ENCODE measurements at regions not wholly inside any gene's neighbourhood (a gene's known extent, or its start where the extent isn't known, plus 50 kb on each side); places are given as distances from the start of the nearest gene placed in this dataset.

GRCh38 chr5:121386334-121386733, 465.3 kb upstream of the FTMT start (continued):
- TF ChIP-seq AEBP2 (tag by site-specific recombination; IDR thresholded peaks at IDR 0.05; ENCODE audit: borderline replicate concordance) (no peak), PRDM4 (tag by site-specific recombination; IDR thresholded peaks at IDR 0.05) (no peak), ZNF777 (tag by site-specific recombination; IDR thresholded peaks at IDR 0.05; ENCODE audit: borderline replicate concordance) (no peak), REPIN1 (tag by site-specific recombination; IDR thresholded peaks at IDR 0.05; ENCODE audit: low read depth) (no peak), INSM2 (tag by site-specific recombination; IDR thresholded peaks at IDR 0.05) (no peak), PRDM2 (tag by site-specific recombination; IDR thresholded peaks at IDR 0.05; ENCODE audit: borderline replicate concordance) (no peak), YY2 (tag by site-specific recombination; IDR thresholded peaks at IDR 0.05) (no peak)

- Histone ChIP-seq H3K27ac (ENCODE audit: extremely low read depth, low read depth, low read length) (no peak overlapping the region), H3K36me3 (ENCODE audit: control insufficient read depth in 2 of 2, insufficient read depth in 1 of 2, low read length in 2 of 2) (no peaks in the 10 kb centered on the region), H3K9me3 (ENCODE audit: control insufficient read depth, insufficient read depth, low read depth, low read length) (no peaks in the 10 kb centered on the region), H3K4me3 (ENCODE audit: low read depth, low read length) (no peak overlapping the region), H3K4me1 (ENCODE audit: control insufficient read depth, insufficient read depth, low read length) (no peaks in the 10 kb centered on the region)
- TF ChIP-seq ZNF140 (tag by site-specific recombination; IDR thresholded peaks at IDR 0.05) (no peak), ZNF354C (tag by site-specific recombination; IDR thresholded peaks at IDR 0.05; ENCODE audit: borderline replicate concordance, low read depth) (no peak), ZFP69B (tag by site-specific recombination; IDR thresholded peaks at IDR 0.05) (no peak), ZNF621 (tag by site-specific recombination; IDR thresholded peaks at IDR 0.05) (no peak)
- POLR2A ChIA-PET = no interaction called here
- CTCF ChIA-PET = interaction anchor here (1.4 kb wide), 1 partner anchor 9 kb away, joined by 4 read pairs; no protein-coding TSS in a partner anchor
These were observed 455.0 kb upstream of the FTMT start for GRCh38 chr5:121396716-121397115.

GRCh38 chr5:121399879-121400278, 451.8 kb upstream of the FTMT start:
- Histone ChIP-seq H3K4me1 (ENCODE audit: control insufficient read depth, insufficient read depth, low read length) (no peaks in the 10 kb centered on the region), H3K27ac (ENCODE audit: extremely low read depth, low read depth, low read length) (no peak overlapping the region), H3K36me3 (ENCODE audit: control insufficient read depth in 2 of 2, insufficient read depth in 1 of 2, low read length in 2 of 2) (no peaks in the 10 kb centered on the region), H3K4me3 (ENCODE audit: low read depth, low read length) (no peak overlapping the region), H3K9me3 (ENCODE audit: control insufficient read depth, insufficient read depth, low read depth, low read length) (no peaks in the 10 kb centered on the region)
- ChIA-PET POLR2A (no interaction called here), CTCF (no interaction called here)
- TF ChIP-seq ZNF132 (tag by site-specific recombination; IDR thresholded peaks at IDR 0.05; ENCODE audit: borderline replicate concordance) = no peak
- no peak for TF ChIP-seq KLF16 (tag by site-specific recombination; IDR thresholded peaks at IDR 0.05)
- no peak for TF ChIP-seq ZXDB (tag by site-specific recombination; IDR thresholded peaks at IDR 0.05)
- no peak for TF ChIP-seq ZNF513 (tag by site-specific recombination; IDR thresholded peaks at IDR 0.05)
- no peak for TF ChIP-seq ZNF473 (tag by site-specific recombination; IDR thresholded peaks at IDR 0.05)
- TF ChIP-seq ZNF155 (tag by site-specific recombination; IDR thresholded peaks at IDR 0.05) = no peak
- TF ChIP-seq ZNF521 (tag by site-specific recombination; IDR thresholded peaks at IDR 0.05) = no peak
- TF ChIP-seq ZBTB6 (tag by site-specific recombination; IDR thresholded peaks at IDR 0.05) = no peak
